Esophagus squamous epithelium (tissue), 4 donors: ENCODE measurements at regions not wholly inside any gene's neighbourhood (a gene's known extent, or its start where the extent isn't known, plus 50 kb on each side); places are given as distances from the start of the nearest gene placed in this dataset.

Experiments
- POLR2A ChIP-seq, 4 donors: fragments of 450-650 bp; IDR thresholded peaks; one replicate each; pipeline ENCODE4 v1.6.1; 2017; ENCODE audit warnings: antibody characterized with exemption in 4 of 4, mild to moderate bottlenecking in 4 of 4, moderate library complexity in 3 of 4
- TF ChIP-seq, protein P1 (sequence below), 6 experiments: fragments of 450-650 bp in 4 of 6; fragments of 200-600 bp in 2 of 6; sonication (generic) in 2 of 6; IDR thresholded peaks; one replicate each; pipeline ENCODE4 v1.5.1; 2016 to 2019; ENCODE audit warnings: antibody characterized with exemption in 6 of 6, mild to moderate bottlenecking in 4 of 6, moderate library complexity in 4 of 6

DNA sequence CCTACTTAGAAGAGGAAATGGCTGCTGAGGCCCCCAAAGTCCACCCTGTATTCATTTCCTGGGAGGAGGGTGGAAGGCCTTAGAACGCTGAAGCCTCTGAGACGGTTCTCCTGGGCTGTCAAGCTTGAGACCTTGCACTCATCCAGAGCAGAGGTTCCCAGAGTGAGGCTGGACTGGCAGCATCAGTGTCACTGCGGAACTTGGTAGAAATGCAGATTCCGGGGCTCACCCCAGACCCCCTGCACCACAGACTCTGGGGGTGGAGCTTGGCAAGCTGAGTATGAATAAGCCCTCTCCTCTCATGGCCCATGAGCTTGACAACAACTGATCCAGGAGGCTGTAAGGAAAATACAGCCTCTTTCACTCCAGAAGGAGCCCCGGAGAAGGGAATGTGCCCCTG lies 218.3 kb downstream of the IRF8 start:
- TF ChIP-seq, protein P1, sequence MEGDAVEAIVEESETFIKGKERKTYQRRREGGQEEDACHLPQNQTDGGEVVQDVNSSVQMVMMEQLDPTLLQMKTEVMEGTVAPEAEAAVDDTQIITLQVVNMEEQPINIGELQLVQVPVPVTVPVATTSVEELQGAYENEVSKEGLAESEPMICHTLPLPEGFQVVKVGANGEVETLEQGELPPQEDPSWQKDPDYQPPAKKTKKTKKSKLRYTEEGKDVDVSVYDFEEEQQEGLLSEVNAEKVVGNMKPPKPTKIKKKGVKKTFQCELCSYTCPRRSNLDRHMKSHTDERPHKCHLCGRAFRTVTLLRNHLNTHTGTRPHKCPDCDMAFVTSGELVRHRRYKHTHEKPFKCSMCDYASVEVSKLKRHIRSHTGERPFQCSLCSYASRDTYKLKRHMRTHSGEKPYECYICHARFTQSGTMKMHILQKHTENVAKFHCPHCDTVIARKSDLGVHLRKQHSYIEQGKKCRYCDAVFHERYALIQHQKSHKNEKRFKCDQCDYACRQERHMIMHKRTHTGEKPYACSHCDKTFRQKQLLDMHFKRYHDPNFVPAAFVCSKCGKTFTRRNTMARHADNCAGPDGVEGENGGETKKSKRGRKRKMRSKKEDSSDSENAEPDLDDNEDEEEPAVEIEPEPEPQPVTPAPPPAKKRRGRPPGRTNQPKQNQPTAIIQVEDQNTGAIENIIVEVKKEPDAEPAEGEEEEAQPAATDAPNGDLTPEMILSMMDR (IDR thresholded peaks at IDR 0.05): no peak
- TF ChIP-seq POLR2A (IDR thresholded peaks at IDR 0.05): no peak
